GM23248 (cell line): ENCODE measurements at regions not wholly inside any gene's neighbourhood (a gene's known extent, or its start where the extent isn't known, plus 50 kb on each side); places are given as distances from the start of the nearest gene placed in this dataset.

Experiments used
- DNase-seq: peaks from one replicate; pipeline ENCODE4 v3.0.0-alpha.2; 2015
- H2AFZ ChIP-seq: fragments of 200-600 bp; sonication (generic); 2 replicates; pipeline ENCODE4 v1.6.1; 2016; ENCODE audit warnings: antibody characterized with exemption
- H3F3A ChIP-seq: fragments of 200-600 bp; sonication (generic); 2 replicates; pipeline ENCODE4 v1.6.1; 2016; ENCODE audit warnings: mild to moderate bottlenecking, antibody characterized with exemption, mixed run types; ENCODE audit not compliant: insufficient read depth
- H3K27ac ChIP-seq: fragments of 200-600 bp; sonication (generic); 2 replicates; pipeline ENCODE4 v1.5.1; 2016; ENCODE audit warnings: mild to moderate bottlenecking
- H3K27me3 ChIP-seq: fragments of 200-600 bp; sonication (generic); replicated peaks from 2 replicates; pipeline ENCODE4 v1.6.1; 2016; ENCODE audit warnings: mild to moderate bottlenecking; ENCODE audit not compliant: insufficient read depth
- H3K36me3 ChIP-seq: fragments of 200-600 bp; sonication (generic); 2 replicates; pipeline ENCODE4 v1.6.1; 2016; ENCODE audit warnings: low read depth, mild to moderate bottlenecking
- H3K4me1 ChIP-seq: fragments of 200-600 bp; sonication (generic); 2 replicates; pipeline ENCODE4 v1.6.1; 2016; ENCODE audit warnings: mild to moderate bottlenecking; ENCODE audit not compliant: insufficient read depth
- H3K4me2 ChIP-seq: fragments of 200-600 bp; sonication (generic); one replicate; pipeline ENCODE4 v1.6.1; 2016; ENCODE audit warnings: mild to moderate bottlenecking; ENCODE audit not compliant: unreplicated experiment
- H3K4me3 ChIP-seq: fragments of 200-600 bp; sonication (generic); 2 replicates; pipeline ENCODE4 v1.5.1; 2016; ENCODE audit warnings: mild to moderate bottlenecking
- H3K79me2 ChIP-seq: fragments of 200-600 bp; sonication (generic); 2 replicates; pipeline ENCODE4 v1.6.1; 2016; ENCODE audit warnings: mild to moderate bottlenecking; ENCODE audit not compliant: insufficient read depth
- H3K9ac ChIP-seq: fragments of 200-600 bp; sonication (generic); 2 replicates; pipeline ENCODE4 v1.6.1; 2016; ENCODE audit warnings: mild to moderate bottlenecking
- H3K9me2 ChIP-seq: fragments of 200-600 bp; sonication (generic); 2 replicates; pipeline ENCODE4 v1.6.1; 2016; ENCODE audit warnings: mixed run types, mild to moderate bottlenecking, moderate library complexity; ENCODE audit not compliant: insufficient read depth
- H3K9me3 ChIP-seq: fragments of 200-600 bp; sonication (generic); one replicate; pipeline ENCODE4 v1.6.1; 2017; ENCODE audit warnings: low read depth
- H4K20me1 ChIP-seq: fragments of 200-600 bp; sonication (generic); 2 replicates; pipeline ENCODE4 v1.6.0; 2016; ENCODE audit not compliant: insufficient read depth
- EZH2 ChIP-seq: fragments of 200-600 bp; sonication (generic); IDR thresholded peaks from 2 replicates; pipeline ENCODE4 v1.6.1; 2018; ENCODE audit warnings: antibody characterized with exemption, mild to moderate bottlenecking; ENCODE audit not compliant: insufficient read depth, poor library complexity, severe bottlenecking
- EZH2phosphoT487 ChIP-seq: fragments of 200-600 bp; sonication (generic); IDR thresholded peaks from 2 replicates; pipeline ENCODE4 v1.6.1; 2018; ENCODE audit warnings: antibody characterized with exemption, moderate library complexity, mild to moderate bottlenecking, low read depth; ENCODE audit not compliant: insufficient read depth
- WGBS, 2 experiments: methylation state at CpG; one replicate each; pipeline ENCODE4 v1.1.6; 2015 to 2017; ENCODE audit warnings: low lambda C conversion rate in 2 of 2, low coverage in 1 of 2; ENCODE audit errors: missing lambda C conversion rate in 2 of 2; 5-methylcytosine and 5-hydroxymethylcytosine counted together
- in situ Hi-C: fragments of 300-500 bp; cut with MboI; formaldehyde crosslinking; loops from 2 replicates; pipeline ENCODE4 v1.15.0; 2020

- H3K9ac ChIP-seq: no peak overlapping the region
- H3K9me2 ChIP-seq: no peaks in the 10 kb centered on the region
- no peak overlapping the region for H2AFZ ChIP-seq
- H3K27ac ChIP-seq: no peak overlapping the region
- H3K36me3 ChIP-seq: no peaks in the 10 kb centered on the region
- peaks cover 20% of the 10 kb centered on the region for H3F3A ChIP-seq
- in situ Hi-C loops: no loop called here
- H3K79me2 ChIP-seq: no peaks in the 10 kb centered on the region
- H3K4me3 ChIP-seq: no peak overlapping the region
- peaks cover 42% of the 10 kb centered on the region for H3K4me1 ChIP-seq
- DNase-seq: no peak
- no peaks in the 10 kb centered on the region for H3K27me3 ChIP-seq
- H3K4me2 ChIP-seq: no peak overlapping the region
- 96% methylated on average over 1 of the region's 1 CpG for WGBS, 2 experiments
- TF ChIP-seq EZH2: no peak
- TF ChIP-seq EZH2phosphoT487: no peak
- no peaks in the 10 kb centered on the region for H4K20me1 ChIP-seq
- no peaks in the 10 kb centered on the region for H3K9me3 ChIP-seq
These were observed 576.4 kb upstream of the TBL1XR1 start for GRCh38 chr3:177773717-177774116.

DNA sequence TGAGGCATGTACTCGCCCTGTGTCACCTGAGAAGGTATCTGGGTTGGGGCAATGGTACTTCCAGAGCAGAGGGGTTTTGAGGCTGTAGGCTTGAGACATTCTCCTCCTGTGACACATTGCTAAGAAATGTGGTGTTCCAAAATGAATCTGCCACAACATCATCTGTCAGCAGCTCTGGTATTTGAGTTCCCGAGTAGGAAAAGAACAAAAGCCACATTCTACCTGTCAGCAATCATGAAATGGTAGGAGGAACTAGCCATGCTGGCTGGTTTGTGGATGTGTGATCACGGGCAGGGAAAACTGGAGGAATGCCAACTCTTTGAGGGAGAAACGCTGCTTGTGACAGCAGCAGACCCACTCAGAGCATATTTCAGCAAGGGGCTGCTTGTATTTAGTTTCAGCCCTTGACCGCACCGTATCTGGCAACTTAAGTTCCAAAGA lies 579.4 kb upstream of the TBL1XR1 start:
- no peak overlapping the region for H2AFZ ChIP-seq
- no peaks in the 10 kb centered on the region for H3K9me2 ChIP-seq
- no peaks in the 10 kb centered on the region for H3K36me3 ChIP-seq
- H3K27me3 ChIP-seq: no peaks in the 10 kb centered on the region
- H4K20me1 ChIP-seq: no peaks in the 10 kb centered on the region
- peak; percentile 47 for DNase-seq
- no peaks in the 10 kb centered on the region for H3K9me3 ChIP-seq
- peaks cover 33% of the 10 kb centered on the region for H3K4me1 ChIP-seq
- in situ Hi-C loops: no loop called here
- peak overlapping the region; percentile 26 for H3K4me2 ChIP-seq
- no peak for TF ChIP-seq EZH2phosphoT487
- no peak for TF ChIP-seq EZH2
- H3F3A ChIP-seq: peaks cover 3% of the 10 kb centered on the region; the same call in 1 of the 2 replicates
- WGBS, 2 experiments: 60% methylated on average over 6 of the region's 6 CpGs
- H3K27ac ChIP-seq: no peak overlapping the region
- H3K4me3 ChIP-seq: no peak overlapping the region
- H3K9ac ChIP-seq: no peak overlapping the region
- H3K79me2 ChIP-seq: no peaks in the 10 kb centered on the region

- no peaks in the 10 kb centered on the region for H3F3A ChIP-seq
- no peaks in the 10 kb centered on the region for H4K20me1 ChIP-seq
- H3K4me2 ChIP-seq: no peak overlapping the region
- H3K9me3 ChIP-seq: no peaks in the 10 kb centered on the region
- H3K9ac ChIP-seq: no peak overlapping the region
- no peaks in the 10 kb centered on the region for H3K27me3 ChIP-seq
- no peak for TF ChIP-seq EZH2phosphoT487
- TF ChIP-seq EZH2: no peak
- H3K36me3 ChIP-seq: no peaks in the 10 kb centered on the region
- H3K4me1 ChIP-seq: peaks cover 30% of the 10 kb centered on the region
- peak; percentile 53 for DNase-seq
- in situ Hi-C loops: no loop called here
- H3K79me2 ChIP-seq: no peaks in the 10 kb centered on the region
- H3K4me3 ChIP-seq: no peak overlapping the region
- no peak overlapping the region for H2AFZ ChIP-seq
- H3K9me2 ChIP-seq: no peaks in the 10 kb centered on the region
- WGBS, 2 experiments: 92 to 100% methylated on average over 1 of the region's 1 CpG
- no peak overlapping the region for H3K27ac ChIP-seq
These were observed 580.4 kb upstream of the TBL1XR1 start for GRCh38 chr3:177777699-177778098.

DNA sequence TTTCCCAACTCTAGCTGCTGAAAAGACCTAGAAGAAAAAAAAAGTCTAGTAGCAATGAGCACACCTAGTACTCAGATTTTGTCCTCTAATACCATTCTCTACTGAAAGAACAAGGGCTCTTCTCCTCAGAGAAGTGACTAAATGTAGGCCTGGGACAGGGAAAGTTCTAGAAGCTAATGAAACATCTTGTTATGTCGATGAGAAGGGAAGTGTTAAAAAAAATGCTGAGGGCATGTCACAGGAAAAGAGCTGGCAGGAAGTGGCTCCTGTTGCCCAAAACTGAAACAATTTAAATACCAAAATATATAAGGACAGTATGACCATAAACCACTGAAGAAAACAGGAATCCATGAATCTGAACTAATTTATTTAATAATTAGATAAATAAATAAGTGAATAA lies 581.4 kb upstream of the TBL1XR1 start:
- TF ChIP-seq EZH2phosphoT487 (no peak), EZH2 (no peak)
- H3K27me3 ChIP-seq: no peaks in the 10 kb centered on the region
- no peaks in the 10 kb centered on the region for H3F3A ChIP-seq
- no peak overlapping the region for H3K4me3 ChIP-seq
- H3K9ac ChIP-seq: no peak overlapping the region
- H3K4me2 ChIP-seq: no peak overlapping the region
- peaks cover 30% of the 10 kb centered on the region for H3K4me1 ChIP-seq
- H3K36me3 ChIP-seq: no peaks in the 10 kb centered on the region
- H4K20me1 ChIP-seq: no peaks in the 10 kb centered on the region
- H3K9me3 ChIP-seq: no peaks in the 10 kb centered on the region
- H3K27ac ChIP-seq: no peak overlapping the region
- in situ Hi-C loops: no loop called here
- no peaks in the 10 kb centered on the region for H3K79me2 ChIP-seq
- no peaks in the 10 kb centered on the region for H3K9me2 ChIP-seq
- WGBS, 2 experiments: 86 to 89% methylated on average over 1 of the region's 1 CpG
- H2AFZ ChIP-seq: no peak overlapping the region
- no peak for DNase-seq

DNA sequence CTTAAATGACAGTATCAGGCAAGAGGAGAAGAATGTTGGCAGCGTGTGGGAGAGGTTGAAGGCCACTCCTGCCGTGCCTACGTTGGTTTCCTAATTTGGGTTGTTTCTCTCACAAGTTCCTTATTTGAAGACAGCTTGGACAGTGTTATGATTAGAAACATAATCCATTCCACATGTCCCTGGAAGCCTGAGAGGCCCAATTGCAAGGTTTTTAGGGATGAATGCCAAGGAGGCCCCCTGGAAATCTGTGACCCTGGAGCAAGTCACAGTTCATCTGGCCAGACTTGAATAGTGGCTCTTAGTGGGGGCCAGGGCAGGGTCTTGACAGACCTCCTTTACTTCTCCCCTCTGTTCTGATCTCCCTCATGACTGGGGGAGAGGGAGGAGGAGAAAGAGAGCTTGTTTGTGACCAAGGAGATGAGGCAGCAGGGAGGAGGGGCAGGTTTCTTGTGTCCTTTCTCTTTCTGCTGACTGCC lies 584.4 kb upstream of the TBL1XR1 start:
- Histone ChIP-seq H3K9me3 (no peaks in the 10 kb centered on the region), H3K36me3 (no peaks in the 10 kb centered on the region), H3K4me2 (no peak overlapping the region), H4K20me1 (no peaks in the 10 kb centered on the region), H3K4me1 (peaks cover 21% of the 10 kb centered on the region), H3K9me2 (no peaks in the 10 kb centered on the region), H3K9ac (no peak overlapping the region), H3K79me2 (no peaks in the 10 kb centered on the region), H3K27me3 (no peaks in the 10 kb centered on the region), H3K27ac (no peak overlapping the region), H2AFZ (no peak overlapping the region), H3K4me3 (no peak overlapping the region), H3F3A (no peaks in the 10 kb centered on the region)
- TF ChIP-seq EZH2 (no peak), EZH2phosphoT487 (no peak)
- WGBS, 2 experiments: 12 to 16% methylated on average over 3 of the region's 3 CpGs
- DNase-seq: peak; percentile 24
- in situ Hi-C loops: no loop called here
